ENCODE measurements at regions not wholly inside any gene's neighbourhood (a gene's known extent, or its start where the extent isn't known, plus 50 kb on each side); places are given as distances from the start of the nearest gene placed in this dataset.

DNA sequence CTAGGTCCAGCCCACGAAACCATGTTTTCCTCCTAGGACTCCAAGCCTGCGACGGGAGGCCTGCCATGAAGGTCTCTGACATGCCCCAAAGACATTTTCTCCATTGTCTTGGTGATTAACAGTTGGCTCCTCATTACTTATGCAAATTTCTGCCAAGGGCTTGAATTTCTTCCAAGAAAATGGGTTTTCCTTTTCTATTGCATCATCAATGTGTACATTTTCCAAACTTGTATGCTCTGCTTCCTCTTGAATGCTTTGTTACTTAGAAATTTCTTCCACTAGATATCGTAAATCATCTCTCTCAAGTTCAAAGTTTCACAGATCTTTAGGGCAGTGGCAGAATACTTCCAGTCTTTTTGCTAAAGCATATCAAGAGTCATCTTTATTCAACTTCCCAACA is 1792.7 kb upstream of the CDH9 start:
- Histone ChIP-seq H3K36me3 (ENCODE audit: control insufficient read depth, low read length) (no peaks in the 10 kb centered on the region), H3K4me3 (ENCODE audit: low read length) (no peak overlapping the region), H3K4me1 (ENCODE audit: control insufficient read depth, low read length) (no peaks in the 10 kb centered on the region), H3K9me3 (ENCODE audit: control insufficient read depth, insufficient read depth, low read length) (no peaks in the 10 kb centered on the region), H4K20me1 (ENCODE audit: control insufficient read depth, insufficient read depth, low read depth, low read length) (no peaks in the 10 kb centered on the region), H3K9me2 (replicated peaks; ENCODE audit: control insufficient read depth, low read length) (no peaks in the 10 kb centered on the region), H3K27me3 (ENCODE audit: control insufficient read depth, low read length) (no peaks in the 10 kb centered on the region), H3F3A (ENCODE audit: control insufficient read depth, insufficient read depth) (no peaks in the 10 kb centered on the region), H3K4me2 (ENCODE audit: low read length) (no peak overlapping the region), H3K27ac (ENCODE audit: low read depth, low read length) (no peak overlapping the region), H3K79me2 (ENCODE audit: control insufficient read depth, low read length) (no peaks in the 10 kb centered on the region)
- no peak for TF ChIP-seq EZH2phosphoT487 (IDR thresholded peaks at IDR 0.05; ENCODE audit: borderline replicate concordance, low read length)
- TF ChIP-seq, protein P1, sequence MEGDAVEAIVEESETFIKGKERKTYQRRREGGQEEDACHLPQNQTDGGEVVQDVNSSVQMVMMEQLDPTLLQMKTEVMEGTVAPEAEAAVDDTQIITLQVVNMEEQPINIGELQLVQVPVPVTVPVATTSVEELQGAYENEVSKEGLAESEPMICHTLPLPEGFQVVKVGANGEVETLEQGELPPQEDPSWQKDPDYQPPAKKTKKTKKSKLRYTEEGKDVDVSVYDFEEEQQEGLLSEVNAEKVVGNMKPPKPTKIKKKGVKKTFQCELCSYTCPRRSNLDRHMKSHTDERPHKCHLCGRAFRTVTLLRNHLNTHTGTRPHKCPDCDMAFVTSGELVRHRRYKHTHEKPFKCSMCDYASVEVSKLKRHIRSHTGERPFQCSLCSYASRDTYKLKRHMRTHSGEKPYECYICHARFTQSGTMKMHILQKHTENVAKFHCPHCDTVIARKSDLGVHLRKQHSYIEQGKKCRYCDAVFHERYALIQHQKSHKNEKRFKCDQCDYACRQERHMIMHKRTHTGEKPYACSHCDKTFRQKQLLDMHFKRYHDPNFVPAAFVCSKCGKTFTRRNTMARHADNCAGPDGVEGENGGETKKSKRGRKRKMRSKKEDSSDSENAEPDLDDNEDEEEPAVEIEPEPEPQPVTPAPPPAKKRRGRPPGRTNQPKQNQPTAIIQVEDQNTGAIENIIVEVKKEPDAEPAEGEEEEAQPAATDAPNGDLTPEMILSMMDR (IDR thresholded peaks at IDR 0.05; ENCODE audit: low read depth, low read length, poor library complexity, severe bottlenecking) = no peak

DNA sequence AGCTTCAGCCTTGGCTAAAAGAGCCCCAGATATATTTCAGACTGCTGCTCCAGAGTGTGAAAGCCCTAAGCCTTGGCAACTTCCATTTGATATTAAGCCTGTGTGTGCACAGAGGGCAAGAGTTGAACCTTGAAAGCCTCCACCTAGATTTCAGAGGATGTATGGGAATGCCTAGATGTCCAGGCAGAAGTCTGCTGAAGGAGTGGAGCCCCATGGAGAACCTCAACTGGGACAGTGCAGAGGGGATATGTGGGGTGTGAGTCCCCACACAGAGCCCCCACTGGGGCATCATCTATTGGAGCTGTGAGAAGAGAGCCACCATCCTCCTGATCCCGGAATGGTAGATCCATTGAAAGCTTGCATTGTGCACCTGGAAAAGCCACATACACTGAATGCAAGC is 1784.8 kb upstream of the CDH9 start:
- Histone ChIP-seq H3K4me3 (ENCODE audit: low read length) (no peak overlapping the region), H3K27ac (ENCODE audit: low read depth, low read length) (no peak overlapping the region), H3K4me2 (ENCODE audit: low read length) (no peak overlapping the region), H3K36me3 (ENCODE audit: control insufficient read depth, low read length) (no peaks in the 10 kb centered on the region), H3K9me2 (replicated peaks; ENCODE audit: control insufficient read depth, low read length) (no peaks in the 10 kb centered on the region), H3K79me2 (ENCODE audit: control insufficient read depth, low read length) (no peaks in the 10 kb centered on the region), H3K9me3 (ENCODE audit: control insufficient read depth, insufficient read depth, low read length) (0 out of 2 replicates have a peak, but pooled peaks cover 2% of the 10 kb centered on the region), H3K4me1 (ENCODE audit: control insufficient read depth, low read length) (no peaks in the 10 kb centered on the region), H4K20me1 (ENCODE audit: control insufficient read depth, insufficient read depth, low read depth, low read length) (no peaks in the 10 kb centered on the region), H3K27me3 (ENCODE audit: control insufficient read depth, low read length) (no peaks in the 10 kb centered on the region), H3F3A (ENCODE audit: control insufficient read depth, insufficient read depth) (no peaks in the 10 kb centered on the region)
- TF ChIP-seq, protein P1 (IDR thresholded peaks at IDR 0.05; ENCODE audit: low read depth, low read length, poor library complexity, severe bottlenecking) = no peak
- no peak for TF ChIP-seq EZH2phosphoT487 (IDR thresholded peaks at IDR 0.05; ENCODE audit: borderline replicate concordance, low read length)

DNA sequence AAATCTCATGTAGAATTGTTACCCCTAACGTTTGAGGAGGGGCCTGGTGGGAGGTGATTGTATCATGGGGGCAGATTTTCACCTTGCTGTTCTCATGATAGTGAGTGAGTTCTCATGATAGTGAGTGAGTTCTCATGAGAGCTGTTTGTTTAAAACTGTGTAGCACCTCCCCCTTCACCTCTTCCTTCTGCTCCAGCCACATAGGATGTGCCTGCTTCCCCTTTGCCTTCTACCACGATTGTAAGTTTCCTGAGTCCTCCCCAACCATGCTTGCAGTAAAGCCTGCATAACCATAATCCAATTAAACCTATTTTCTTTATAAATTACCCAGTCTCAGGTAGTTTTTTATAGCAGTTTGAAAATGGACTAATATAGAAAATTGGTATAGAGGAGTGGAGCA is 1783.7 kb upstream of the CDH9 start:
- Histone ChIP-seq H4K20me1 (ENCODE audit: control insufficient read depth, insufficient read depth, low read depth, low read length) (no peaks in the 10 kb centered on the region), H3K9me2 (replicated peaks; ENCODE audit: control insufficient read depth, low read length) (no peaks in the 10 kb centered on the region), H3F3A (ENCODE audit: control insufficient read depth, insufficient read depth) (no peaks in the 10 kb centered on the region), H3K4me3 (ENCODE audit: low read length) (no peak overlapping the region), H3K27me3 (ENCODE audit: control insufficient read depth, low read length) (no peaks in the 10 kb centered on the region), H3K9me3 (ENCODE audit: control insufficient read depth, insufficient read depth, low read length) (0 out of 2 replicates have a peak, but pooled peaks cover 2% of the 10 kb centered on the region), H3K79me2 (ENCODE audit: control insufficient read depth, low read length) (no peaks in the 10 kb centered on the region), H3K36me3 (ENCODE audit: control insufficient read depth, low read length) (no peaks in the 10 kb centered on the region), H3K4me2 (ENCODE audit: low read length) (no peak overlapping the region), H3K27ac (ENCODE audit: low read depth, low read length) (no peak overlapping the region), H3K4me1 (ENCODE audit: control insufficient read depth, low read length) (no peaks in the 10 kb centered on the region)
- TF ChIP-seq, protein P1 (IDR thresholded peaks at IDR 0.05; ENCODE audit: low read depth, low read length, poor library complexity, severe bottlenecking) = no peak
- TF ChIP-seq EZH2phosphoT487 (IDR thresholded peaks at IDR 0.05; ENCODE audit: borderline replicate concordance, low read length) = no peak

DNA sequence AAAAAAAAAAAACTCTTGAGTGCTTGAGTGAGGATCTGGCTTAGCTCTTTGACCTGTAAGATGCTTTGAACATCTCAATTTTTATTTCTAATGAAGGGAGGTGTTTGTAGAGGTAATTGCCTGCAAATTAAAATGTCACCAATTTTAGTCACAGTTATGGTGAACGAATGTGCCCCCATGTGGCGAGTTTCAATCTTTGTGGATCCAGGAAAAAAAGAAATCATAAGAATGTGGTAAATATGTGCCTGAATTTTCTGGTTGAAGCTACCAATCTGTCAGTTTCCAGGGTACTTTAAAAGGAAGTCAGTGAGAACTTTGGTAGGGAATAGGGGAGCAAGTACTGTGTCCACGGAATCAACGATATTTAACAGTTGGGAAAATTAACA is 1772.4 kb upstream of the CDH9 start:
- H3F3A ChIP-seq (ENCODE audit: control insufficient read depth, insufficient read depth) = no peaks in the 10 kb centered on the region
- no peaks in the 10 kb centered on the region for H3K9me2 ChIP-seq (replicated peaks; ENCODE audit: control insufficient read depth, low read length)
- no peak for TF ChIP-seq EZH2phosphoT487 (IDR thresholded peaks at IDR 0.05; ENCODE audit: borderline replicate concordance, low read length)
- TF ChIP-seq, protein P1 (IDR thresholded peaks at IDR 0.05; ENCODE audit: low read depth, low read length, poor library complexity, severe bottlenecking) = no peak
- H3K27ac ChIP-seq (ENCODE audit: low read depth, low read length) = no peak overlapping the region
- no peaks in the 10 kb centered on the region for H3K36me3 ChIP-seq (ENCODE audit: control insufficient read depth, low read length)
- H3K27me3 ChIP-seq (ENCODE audit: control insufficient read depth, low read length) = no peaks in the 10 kb centered on the region
- no peaks in the 10 kb centered on the region for H3K79me2 ChIP-seq (ENCODE audit: control insufficient read depth, low read length)
- no peaks in the 10 kb centered on the region for H4K20me1 ChIP-seq (ENCODE audit: control insufficient read depth, insufficient read depth, low read depth, low read length)
- H3K4me2 ChIP-seq (ENCODE audit: low read length) = no peak overlapping the region
- no peak overlapping the region for H3K4me3 ChIP-seq (ENCODE audit: low read length)
- H3K4me1 ChIP-seq (ENCODE audit: control insufficient read depth, low read length) = no peaks in the 10 kb centered on the region
- H3K9me3 ChIP-seq (ENCODE audit: control insufficient read depth, insufficient read depth, low read length) = peaks cover 13% of the 10 kb centered on the region; the same call in 1 of the 2 replicates
